ENCODE measurements at regions not wholly inside any gene's neighbourhood (a gene's known extent, or its start where the extent isn't known, plus 50 kb on each side); places are given as distances from the start of the nearest gene placed in this dataset.

GRCh38 chr12:90112666-90113065, 404.0 kb upstream of the ATP2B1 start:
- DNase-seq, result no peak

DNA sequence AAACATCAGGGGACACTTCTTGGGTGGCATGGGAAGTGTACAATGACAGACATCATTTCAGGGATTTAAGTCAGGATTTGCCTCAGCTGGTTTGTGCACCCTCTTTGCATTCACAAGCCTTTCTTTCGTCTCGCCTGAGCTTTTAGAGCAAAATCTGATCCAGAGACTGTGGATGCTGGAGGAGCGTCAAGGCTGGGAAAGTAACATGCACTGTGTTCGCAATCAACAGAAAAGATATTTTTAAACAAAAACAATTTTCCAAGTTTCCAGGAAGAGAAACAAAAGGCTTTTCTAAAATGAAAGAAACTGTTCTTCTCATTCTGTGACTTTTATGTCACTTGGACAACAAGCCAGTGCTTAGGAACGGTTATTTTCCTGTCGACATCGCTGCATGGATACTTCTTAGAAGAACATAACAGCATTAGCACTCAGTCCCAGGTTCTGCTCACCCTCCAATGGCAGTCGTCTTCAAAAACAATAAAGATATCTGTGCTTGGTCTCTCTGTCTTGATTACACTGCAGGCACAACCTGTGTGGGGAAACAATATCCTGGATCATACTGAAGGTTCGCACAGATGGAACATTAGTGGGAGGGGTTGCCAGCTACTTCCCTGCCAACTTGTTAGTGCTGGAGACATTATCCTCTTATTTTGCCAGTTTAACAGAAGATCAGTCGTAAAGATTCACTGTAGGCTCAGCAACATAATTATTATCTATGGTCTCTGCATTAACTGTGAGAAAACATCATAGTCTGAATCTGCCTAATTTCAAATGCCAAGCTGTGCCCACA, 403.3 kb upstream of the ATP2B1 start:
- no peak for DNase-seq

- DNase-seq, result no peak
These were observed 397.9 kb upstream of the ATP2B1 start for GRCh38 chr12:90106568-90106967.

- DNase-seq, result no peak
These were observed 394.5 kb upstream of the ATP2B1 start for GRCh38 chr12:90102957-90103652.

- DNase-seq, result no peak
These were observed 391.9 kb upstream of the ATP2B1 start for GRCh38 chr12:90100579-90100978.

- DNase-seq, result no peak
These were observed 390.6 kb upstream of the ATP2B1 start for GRCh38 chr12:90099288-90099687.

DNA sequence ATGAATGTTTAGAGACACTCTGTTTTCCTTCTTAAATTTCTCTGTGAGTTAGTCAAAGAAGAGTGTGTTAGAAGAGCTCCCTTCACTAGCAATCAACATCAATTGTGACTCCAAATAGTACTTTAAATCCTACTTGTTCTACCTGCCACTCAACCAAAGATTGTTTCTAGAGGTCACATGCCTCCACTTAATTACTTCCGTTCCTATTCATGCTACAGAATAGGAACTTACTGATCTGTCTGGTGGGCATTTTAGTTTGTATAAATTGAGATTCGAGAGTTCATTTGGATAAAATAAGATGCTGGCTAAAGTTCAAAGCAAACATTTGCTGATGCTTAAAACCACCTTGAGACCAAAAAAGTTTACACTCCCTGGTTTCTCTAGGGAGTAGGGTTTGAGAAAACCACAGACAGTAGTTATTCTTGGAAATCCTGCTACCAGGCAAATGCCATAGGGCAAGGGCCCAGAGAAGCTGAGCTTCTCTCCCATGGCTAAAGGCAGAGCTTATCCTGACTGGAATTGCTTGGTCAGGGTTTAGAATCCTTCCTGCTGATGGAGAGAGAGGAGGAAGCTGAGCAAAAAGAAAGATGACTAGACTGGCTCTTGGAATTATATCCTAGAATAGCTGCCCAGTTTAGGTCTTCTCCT, 389.6 kb upstream of the ATP2B1 start:
- no peak for DNase-seq

DNA sequence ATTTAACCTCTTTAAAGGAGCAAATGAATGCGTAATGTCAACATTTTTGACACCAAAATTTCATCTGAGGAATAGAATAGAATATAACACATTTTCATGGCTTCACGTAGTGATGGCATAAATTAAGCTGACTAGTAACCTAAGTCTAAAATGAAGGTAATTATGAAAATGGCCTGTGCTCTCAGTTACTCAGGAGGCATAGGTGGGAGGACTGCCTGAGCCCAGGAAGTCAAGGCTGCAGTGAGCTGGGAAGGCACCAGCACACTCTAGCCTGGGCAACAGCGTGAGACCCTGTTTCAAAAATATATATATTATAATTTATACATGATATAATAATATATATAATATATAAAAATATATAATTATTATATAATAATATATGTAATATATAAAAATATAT, 383.2 kb upstream of the ATP2B1 start:
- DNase-seq, result no peak

- DNase-seq, result no peak
These were observed 382.5 kb upstream of the ATP2B1 start for GRCh38 chr12:90090929-90091651.

DNA sequence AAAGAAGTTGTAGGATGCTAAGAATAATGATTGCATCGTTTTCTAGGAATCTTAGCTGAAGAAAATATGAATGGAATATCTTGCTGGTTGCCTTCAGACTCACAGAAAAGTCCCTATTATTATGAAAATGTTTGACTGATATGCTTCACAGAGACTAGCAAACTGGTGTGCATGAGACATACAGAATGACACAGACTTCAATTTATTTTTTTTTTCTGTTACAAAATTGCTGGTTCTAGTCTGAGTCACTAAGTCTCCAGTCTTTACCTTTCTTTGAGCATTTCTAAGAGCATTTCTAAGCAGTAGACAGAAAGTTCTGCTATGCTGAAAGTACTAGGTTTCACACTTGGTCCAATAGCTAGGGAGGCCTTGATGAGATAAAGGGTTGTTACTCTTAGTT, 377.6 kb upstream of the ATP2B1 start:
- no peak for DNase-seq

DNA sequence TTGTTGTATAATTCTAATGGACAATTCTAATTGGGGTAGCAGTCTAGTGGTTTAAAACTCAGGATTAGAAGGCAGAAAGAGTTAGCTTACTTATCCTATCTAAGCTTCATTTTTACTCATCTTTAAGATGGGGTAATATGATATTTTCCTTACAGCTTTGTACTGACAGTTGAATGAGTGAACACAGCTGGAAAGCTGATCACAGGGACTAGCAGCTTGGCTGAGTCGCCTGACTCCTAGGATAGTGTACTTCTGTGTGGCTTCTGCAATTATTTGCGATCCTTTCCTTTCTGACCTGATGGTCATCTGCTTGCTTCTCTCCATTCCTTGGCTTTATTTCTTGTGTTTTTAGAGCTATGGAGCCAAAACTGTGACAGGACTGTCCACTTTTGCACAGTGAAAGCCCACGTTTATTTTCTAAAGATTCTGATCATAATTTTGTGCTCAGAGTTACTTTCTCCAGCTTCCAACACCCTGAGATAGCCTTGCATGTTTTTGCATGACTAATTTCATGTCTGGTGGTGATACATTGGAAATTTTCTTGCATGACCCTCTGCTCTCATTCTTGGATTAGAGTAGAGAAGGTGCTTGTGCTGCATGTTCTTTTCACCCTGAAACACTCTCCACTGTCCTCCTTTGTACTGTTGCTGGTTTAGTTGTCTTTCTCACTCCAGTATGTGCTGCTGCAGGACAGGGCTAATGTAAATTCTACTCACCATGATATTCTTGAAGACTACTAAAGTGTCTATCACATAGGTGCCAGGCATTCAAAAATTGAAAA, 377.0 kb upstream of the ATP2B1 start:
- no peak for DNase-seq

GRCh38 chr12:90084018-90084417, 375.4 kb upstream of the ATP2B1 start:
- no peak for DNase-seq

- no peak for DNase-seq
These were observed 372.0 kb upstream of the ATP2B1 start for GRCh38 chr12:90080616-90081015.

DNA sequence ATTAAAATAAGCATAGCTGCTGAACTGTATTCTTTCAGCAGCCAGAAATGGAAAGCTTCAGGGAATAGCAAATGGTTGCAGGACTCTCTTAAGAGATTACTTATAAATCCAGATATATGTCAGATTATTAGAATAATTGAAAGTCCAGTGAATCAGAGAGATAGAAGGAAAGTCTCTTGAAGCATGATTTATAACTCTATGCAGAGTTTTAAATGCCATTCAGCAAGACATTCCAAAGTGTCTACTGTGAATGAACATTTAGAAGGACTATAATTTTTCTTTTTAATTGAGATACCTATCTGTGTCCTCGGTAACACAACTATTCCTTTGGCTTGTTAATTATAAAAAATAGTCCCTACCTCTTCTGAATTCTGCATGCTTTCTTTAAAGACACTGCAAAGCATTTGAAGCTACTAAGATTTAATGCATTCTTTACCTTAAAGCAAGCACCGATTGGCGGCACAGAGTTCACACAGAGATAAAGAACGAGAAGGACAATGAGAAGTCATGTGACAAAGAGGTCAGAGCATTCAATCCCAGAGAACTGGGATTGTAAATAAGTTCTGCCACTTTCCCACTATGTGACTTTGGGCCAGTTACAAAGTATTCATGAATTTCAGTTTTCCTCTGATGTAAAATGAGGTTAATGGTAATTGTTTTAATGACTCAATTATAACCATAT, 371.0 kb upstream of the ATP2B1 start:
- no peak for DNase-seq

- DNase-seq, result no peak
These were observed 369.7 kb upstream of the ATP2B1 start for GRCh38 chr12:90078344-90078743.

GRCh38 chr12:90077756-90078155, 369.1 kb upstream of the ATP2B1 start:
- DNase-seq, result no peak

DNA sequence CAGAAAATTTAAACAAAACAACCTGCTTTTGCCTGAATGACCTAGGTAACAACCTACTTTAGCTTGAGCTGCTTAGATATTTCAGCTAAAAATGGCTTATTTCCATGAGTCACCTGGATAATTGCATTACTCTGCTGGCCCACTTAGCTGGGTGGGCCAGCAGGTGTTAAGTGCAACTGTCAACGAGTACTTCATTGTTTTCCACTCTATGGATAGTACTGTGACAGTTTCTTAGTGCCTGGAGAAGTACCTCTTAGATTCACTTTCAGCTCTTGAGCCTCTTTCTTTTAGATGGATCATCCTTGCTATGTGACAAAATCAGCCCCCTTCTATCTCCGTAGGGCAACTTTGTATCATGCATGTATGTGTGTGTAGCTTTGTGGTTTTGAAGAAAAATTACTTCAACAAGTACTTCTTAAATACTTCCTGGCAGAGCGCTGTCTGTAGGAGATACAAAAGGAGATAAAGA, 368.2 kb upstream of the ATP2B1 start:
- DNase-seq, result no peak

DNA sequence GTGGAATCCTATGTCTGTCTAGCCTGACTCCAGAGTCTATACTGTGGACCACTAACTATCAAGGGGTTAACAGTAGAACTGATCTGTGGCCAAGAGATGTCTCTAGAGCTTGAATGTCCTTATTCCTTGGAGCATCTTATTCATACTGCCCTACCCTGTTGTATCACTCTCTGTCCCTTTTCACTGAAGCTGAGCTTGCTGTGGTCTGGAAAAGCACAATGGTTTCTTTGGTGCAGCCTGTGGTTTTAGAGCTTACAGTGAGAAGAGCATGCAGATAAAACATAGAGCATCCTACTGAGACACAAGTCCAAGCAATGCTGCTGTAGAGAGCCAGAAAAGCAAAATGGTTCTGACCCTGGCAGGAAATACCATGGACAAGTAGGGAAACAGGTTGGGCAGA, 367.0 kb upstream of the ATP2B1 start:
- no peak for DNase-seq

DNA sequence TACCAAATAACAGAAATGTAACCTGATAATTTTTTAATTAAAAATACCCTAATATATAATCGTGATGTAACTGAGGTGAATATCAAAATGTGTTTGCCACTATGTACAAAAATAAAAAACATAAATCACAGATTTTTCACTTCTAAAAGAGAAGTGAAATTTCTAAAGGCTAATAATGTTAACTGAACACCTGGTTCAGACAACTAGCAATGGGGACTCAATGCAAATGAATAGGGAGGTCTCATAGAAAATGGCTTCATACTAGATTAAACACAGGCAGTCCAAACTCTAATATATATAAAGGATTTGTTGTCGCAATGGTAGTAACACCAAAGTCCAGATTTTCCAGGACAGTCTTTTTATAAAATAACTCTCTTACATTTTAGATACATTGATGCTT, 365.4 kb upstream of the ATP2B1 start:
- DNase-seq, result no peak

DNA sequence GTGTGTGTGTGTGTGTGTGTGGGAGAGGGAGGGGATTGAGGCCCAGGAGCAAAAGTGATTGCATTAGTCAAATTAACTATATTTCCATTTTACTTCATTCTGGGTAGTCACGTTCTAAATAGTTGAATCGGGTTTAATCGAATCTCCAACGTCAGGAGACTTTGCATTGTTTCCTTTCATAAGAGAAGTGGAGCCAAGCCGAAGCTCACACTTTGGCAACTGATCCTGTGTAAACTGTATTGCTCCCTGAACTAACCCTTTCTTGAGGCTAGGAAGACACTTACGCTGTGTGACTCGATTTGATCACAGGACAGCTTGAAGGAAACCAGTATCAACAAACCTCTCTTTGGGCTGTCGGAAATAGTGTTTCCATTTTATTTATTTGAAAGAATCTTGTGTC, 363.4 kb upstream of the ATP2B1 start:
- DNase-seq, result no peak

DNA sequence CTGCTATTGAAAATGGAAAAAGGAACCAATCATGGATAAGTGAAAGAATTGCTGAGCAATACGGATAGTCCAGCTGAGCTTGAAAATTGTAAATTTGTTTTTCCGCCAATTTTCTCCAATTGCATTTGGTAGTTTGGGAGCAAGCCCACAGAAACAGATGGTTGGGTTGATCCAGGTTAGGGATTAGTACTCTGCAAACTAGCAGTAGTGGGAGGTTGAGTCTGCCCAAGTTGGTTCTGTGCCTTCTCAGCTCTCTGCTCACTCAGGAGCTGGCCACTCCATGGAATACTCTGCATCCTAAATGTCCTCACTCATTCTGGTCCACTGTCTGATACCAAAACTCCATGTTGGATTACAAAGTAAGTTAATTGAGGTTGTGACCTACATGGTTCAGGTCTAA, 361.1 kb upstream of the ATP2B1 start:
- DNase-seq, result no peak

GRCh38 chr12:90067791-90068190, 359.2 kb upstream of the ATP2B1 start:
- no peak for DNase-seq

Measured in NCI-H2029 (cell line).